ENCODE measurements at regions not wholly inside any gene's neighbourhood (a gene's known extent, or its start where the extent isn't known, plus 50 kb on each side); places are given as distances from the start of the nearest gene placed in this dataset.
"Not testable (repeated sequence)": the region's sequence is repeated elsewhere in the genome, so short reads cannot be mapped to it uniquely, and the experiment has no call there.

DNA sequence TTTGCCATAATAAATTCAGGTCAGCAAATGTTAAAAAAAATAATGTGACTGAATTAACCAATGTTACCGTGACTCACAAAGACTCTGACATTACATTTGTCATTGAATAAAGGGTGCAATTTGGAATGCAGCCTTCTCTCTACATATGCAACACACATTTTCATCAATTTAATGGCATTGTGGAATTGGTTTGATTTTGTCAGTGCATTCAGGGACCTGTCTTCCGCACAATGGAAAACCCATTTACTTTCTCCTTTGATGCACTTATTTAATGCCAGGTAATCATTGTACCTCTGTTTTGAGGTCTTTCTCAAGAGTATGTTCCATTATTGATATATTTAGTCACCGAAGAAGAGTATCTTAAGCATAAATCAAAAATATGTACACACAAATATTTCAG, 1099.3 kb downstream of the SOCS6 start:
- no peaks in the 10 kb centered on the region for H3K36me3 Mint-ChIP-seq
- H3K27ac Mint-ChIP-seq = no peak overlapping the region
- H3K4me1 Mint-ChIP-seq = no peaks in the 10 kb centered on the region
- peaks cover 0 to 4% (median 0%) of the 10 kb centered on the region in 7 donors for H3K9me3 Mint-ChIP-seq
- H3K4me3 Mint-ChIP-seq = no peak overlapping the region
- no peak for ATAC-seq (ENCODE audit: low read depth in 2 of 2)
- no peak for DNase-seq
- H3K27me3 Mint-ChIP-seq = no peaks in the 10 kb centered on the region

DNA sequence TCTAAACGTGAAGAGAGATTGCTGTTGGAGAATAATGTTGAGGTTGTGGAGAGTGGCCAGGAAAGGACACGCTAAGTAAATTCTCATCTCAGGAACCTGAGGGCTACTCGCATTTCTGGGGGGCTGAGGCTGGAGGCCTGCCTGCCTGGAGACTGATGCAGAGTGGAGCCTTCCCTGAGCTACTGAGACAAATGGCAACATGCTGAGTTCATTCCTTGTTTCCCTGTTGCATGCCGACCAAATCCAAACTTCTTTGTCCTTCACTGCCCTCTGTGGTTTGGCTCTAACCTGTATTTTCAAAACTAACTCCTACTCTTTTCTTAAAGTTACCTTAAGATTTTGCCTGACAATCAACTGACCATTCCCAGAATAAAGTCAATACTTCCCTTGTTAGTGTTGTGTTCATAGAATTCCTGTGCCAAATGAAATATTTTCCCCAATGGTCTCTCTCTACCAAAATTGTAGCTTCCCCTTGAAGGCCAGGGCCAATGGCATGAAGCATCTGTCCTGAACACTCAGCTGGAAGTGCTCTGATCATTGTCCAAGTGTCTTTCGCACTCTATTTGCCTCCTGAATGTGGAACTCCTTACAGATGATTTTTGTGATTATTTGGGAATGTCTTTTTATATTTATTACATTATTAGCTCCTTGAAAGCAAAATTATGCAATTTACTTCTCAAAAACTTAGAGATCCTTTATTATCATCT, 1085.6 kb downstream of the SOCS6 start:
- Mint-ChIP-seq H3K9me3 (peaks cover 0 to 8% (median 1%) of the 10 kb centered on the region in 7 donors), H3K27me3 (no peaks in the 10 kb centered on the region), H3K36me3 (no peaks in the 10 kb centered on the region), H3K27ac (no peak overlapping the region), H3K4me1 (no peaks in the 10 kb centered on the region), H3K4me3 (no peak overlapping the region)
- no peak for DNase-seq
- no peak for ATAC-seq (ENCODE audit: low read depth in 2 of 2)

DNA sequence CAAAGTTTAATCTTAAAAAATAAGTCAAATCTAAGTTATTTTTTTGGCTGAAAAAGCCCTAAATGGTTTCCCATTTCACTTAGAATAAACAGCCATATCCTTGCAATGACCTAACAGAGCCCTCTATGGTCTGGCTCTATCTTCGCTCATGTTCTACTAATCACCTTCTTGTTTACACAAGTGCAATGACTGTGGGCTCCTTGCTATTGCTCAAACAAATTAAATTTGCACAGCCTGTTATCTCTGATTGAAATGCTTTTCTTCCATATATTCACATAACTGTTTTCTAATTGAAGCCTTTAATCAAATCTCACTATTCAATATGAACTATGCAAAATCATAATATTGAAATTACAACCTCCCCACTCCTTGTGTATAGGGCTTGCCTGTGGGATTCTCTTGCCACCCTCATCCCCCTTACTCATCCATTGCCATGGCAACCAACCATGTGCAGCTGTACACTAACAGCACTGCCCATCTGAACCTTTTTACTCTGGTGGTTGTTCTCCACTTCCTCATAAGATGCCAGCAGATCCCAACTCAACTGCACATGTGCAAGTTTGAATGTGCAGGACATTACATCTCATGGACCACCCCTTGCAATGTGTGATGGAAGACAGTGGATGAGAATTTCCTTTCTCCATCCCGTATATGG, 1083.2 kb downstream of the SOCS6 start:
- no peaks in the 10 kb centered on the region for H3K36me3 Mint-ChIP-seq
- ATAC-seq (ENCODE audit: low read depth in 2 of 2) (no peak), DNase-seq (no peak)
- H3K9me3 Mint-ChIP-seq = peaks cover under 1 to 17% (median 5%) of the 10 kb centered on the region in 7 donors
- no peaks in the 10 kb centered on the region for H3K27me3 Mint-ChIP-seq
- no peak overlapping the region for H3K27ac Mint-ChIP-seq
- H3K4me3 Mint-ChIP-seq = no peak overlapping the region
- no peaks in the 10 kb centered on the region for H3K4me1 Mint-ChIP-seq

DNA sequence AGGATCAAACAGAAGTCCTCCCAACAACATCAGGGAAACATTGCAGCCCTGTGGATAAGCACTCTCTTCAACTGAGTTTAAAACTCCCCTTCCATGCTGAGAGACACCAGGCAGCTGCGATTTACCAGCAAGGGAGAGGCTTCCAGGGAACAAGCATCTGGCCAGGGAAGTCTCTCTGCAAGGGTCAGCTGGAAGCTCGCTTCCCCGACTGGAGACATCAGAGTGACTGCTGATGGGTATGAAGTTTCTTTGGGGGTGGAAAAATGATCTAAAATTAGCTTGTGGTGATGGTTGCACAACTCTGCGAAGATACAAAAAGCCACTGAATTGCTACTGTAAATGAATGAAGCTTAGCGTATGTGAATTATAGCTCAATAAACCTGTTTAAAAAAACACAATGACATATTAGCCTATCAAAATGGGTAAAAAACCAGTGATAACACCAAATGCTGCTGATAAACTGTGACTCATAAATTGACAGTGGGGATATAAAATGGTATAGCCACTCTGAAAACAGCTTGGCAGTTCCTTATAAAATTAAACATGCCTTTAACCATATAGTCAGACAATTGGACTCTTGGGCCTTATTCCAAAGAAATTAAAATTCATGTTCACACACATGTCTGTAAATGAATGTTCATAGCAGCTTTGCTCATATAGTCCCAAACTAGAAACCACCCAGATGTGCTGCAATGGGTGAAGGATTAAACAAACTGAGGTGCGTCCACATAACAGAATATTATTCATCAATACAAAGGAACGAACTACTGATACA, 1082.0 kb downstream of the SOCS6 start:
- peaks cover 6 to 30% (median 14%) of the 10 kb centered on the region in 7 donors for H3K9me3 Mint-ChIP-seq
- H3K4me3 Mint-ChIP-seq = no peak overlapping the region
- DNase-seq (no peak), ATAC-seq (ENCODE audit: low read depth in 2 of 2) (no peak)
- no peak overlapping the region for H3K27ac Mint-ChIP-seq
- H3K27me3 Mint-ChIP-seq = no peaks in the 10 kb centered on the region
- no peaks in the 10 kb centered on the region for H3K4me1 Mint-ChIP-seq
- no peaks in the 10 kb centered on the region for H3K36me3 Mint-ChIP-seq

DNA sequence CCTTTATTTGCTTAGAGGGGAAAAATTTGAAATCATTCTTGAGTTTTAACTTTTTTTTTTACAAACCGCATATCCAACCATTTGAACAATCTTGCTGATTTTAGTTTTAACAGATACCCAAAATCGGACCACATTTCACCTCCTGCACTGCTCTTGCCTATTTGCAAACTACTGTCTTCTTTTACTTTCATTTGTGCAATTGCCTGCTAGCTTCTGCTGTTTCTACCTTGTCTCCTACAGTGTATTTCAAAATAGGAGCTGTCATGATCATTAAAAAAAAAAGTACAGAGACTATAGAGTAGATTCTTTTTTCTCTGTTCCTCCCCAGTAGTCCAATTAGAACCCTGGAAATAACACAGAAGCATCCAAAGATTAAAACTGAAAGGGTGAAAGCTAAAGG, 1081.2 kb downstream of the SOCS6 start:
- Mint-ChIP-seq H3K36me3 (no peaks in the 10 kb centered on the region), H3K27ac (no peak overlapping the region), H3K4me3 (no peak overlapping the region), H3K4me1 (no peaks in the 10 kb centered on the region), H3K27me3 (no peaks in the 10 kb centered on the region), H3K9me3 (peaks cover 6 to 35% (median 15%) of the 10 kb centered on the region in 7 donors)
- DNase-seq (no peak), ATAC-seq (ENCODE audit: low read depth in 2 of 2) (no peak)

DNA sequence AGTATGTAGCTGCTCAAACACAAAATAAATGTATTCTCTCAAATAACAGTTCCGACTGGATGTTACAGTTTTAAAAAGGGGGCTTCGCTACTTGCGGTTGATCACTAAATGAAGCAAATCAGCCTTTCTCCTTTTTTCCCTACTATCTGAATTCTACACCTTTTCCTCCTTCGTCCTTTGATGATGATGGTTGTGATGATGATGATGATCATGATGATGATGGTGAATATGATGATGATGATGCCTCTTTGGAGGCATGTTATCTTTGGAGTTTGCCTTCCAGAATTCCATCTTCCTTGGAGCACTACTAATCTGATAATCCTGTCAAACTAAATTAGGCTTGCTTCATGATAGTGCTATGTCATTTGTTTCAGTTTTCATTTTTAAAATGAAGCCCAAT, 1073.3 kb downstream of the SOCS6 start:
- ATAC-seq (ENCODE audit: low read depth in 2 of 2) = no peak
- DNase-seq = no peak
- H3K27ac Mint-ChIP-seq = no peak overlapping the region
- H3K4me1 Mint-ChIP-seq = no peaks in the 10 kb centered on the region
- H3K36me3 Mint-ChIP-seq = no peaks in the 10 kb centered on the region
- H3K4me3 Mint-ChIP-seq = no peak overlapping the region
- peaks cover 5 to 30% (median 13%) of the 10 kb centered on the region in 7 donors for H3K9me3 Mint-ChIP-seq
- no peaks in the 10 kb centered on the region for H3K27me3 Mint-ChIP-seq

DNA sequence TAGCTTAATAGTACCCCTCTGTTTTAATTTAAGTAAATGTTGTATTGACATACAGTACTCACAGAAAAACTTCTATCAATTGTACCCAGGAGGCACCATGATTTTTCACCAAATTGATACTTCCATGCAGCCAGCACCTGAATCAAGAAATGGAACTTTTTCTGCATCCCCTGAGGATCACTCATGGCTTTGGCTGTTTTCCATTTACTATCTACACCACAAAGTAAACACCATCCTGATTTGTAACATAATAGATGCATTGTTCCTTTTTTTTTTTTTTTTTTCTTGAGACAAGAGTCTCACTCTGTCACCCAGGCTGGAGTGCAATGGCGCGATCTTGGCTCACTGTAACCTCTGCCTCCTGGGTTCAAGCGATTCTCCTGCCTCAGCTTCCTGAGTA, 1066.8 kb downstream of the SOCS6 start:
- not testable (repeated sequence) for H3K27ac Mint-ChIP-seq; H3K27me3 Mint-ChIP-seq; H3K9me3 Mint-ChIP-seq; ATAC-seq (ENCODE audit: low read depth in 2 of 2); H3K4me1 Mint-ChIP-seq; H3K4me3 Mint-ChIP-seq; H3K36me3 Mint-ChIP-seq; DNase-seq

DNA sequence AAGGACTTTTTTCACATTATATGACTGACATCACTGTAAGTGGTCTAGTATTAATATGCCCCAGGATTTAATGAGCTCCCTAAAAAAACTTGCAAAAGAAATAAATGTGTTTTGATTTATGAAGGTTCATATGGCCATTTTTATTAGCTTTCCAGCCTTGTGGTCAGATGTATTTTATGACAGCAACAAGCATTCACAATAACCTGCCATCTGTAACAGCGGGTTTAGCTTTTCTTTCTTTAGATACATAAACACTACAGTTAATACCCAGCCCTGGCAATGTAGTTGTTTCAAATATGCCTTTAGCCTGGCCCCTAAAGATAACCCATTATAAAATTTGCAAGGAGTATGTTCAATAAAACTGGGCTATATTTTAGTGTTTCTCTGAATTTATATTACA, 1063.8 kb downstream of the SOCS6 start:
- Mint-ChIP-seq H3K27ac (no peak overlapping the region), H3K36me3 (no peaks in the 10 kb centered on the region)

DNA sequence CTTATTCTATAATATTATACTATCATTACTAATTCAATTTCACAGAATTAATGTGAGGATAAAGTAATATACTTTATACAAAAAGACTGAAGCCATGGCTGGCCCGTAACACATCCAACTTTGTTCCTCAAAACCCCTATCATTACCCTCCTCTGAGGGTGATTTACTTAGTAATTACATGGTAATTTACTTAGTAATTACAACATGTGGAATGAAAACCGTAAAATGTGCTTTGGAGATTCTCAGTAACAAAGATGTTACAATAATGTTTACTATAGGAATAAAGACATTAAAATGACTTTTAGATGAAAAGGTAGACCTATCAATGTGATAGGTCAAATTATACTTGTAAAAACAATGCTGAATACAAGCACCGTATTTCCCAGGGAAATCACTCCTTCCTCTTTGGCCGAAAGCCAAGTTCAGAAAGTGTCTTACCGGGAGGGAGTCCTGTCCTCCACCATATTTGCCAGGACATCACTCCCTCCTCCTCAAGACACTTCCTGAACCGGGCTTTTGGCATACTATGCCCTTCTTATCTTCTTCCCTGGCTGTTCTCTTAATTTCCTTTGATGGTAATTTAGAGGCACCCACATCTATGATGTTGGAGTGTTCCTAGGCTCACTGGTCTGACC, 1047.8 kb downstream of the SOCS6 start:
- ATAC-seq (ENCODE audit: low read depth in 2 of 2) (no peak), DNase-seq (no peak)
- no peak overlapping the region for H3K4me3 Mint-ChIP-seq
- no peaks in the 10 kb centered on the region for H3K27me3 Mint-ChIP-seq
- H3K36me3 Mint-ChIP-seq = no peaks in the 10 kb centered on the region
- H3K4me1 Mint-ChIP-seq = no peaks in the 10 kb centered on the region
- peaks cover 0 to 3% (median 0%) of the 10 kb centered on the region in 7 donors for H3K9me3 Mint-ChIP-seq
- no peak overlapping the region for H3K27ac Mint-ChIP-seq

More for the DNA sequence above, 1063.8 kb downstream of the SOCS6 start:
- H3K9me3 Mint-ChIP-seq = peaks cover 0 to 6% (median 0%) of the 10 kb centered on the region in 7 donors
- DNase-seq = no peak
- H3K4me3 Mint-ChIP-seq = no peak overlapping the region
- no peak for ATAC-seq (ENCODE audit: low read depth in 2 of 2)
- no peaks in the 10 kb centered on the region for H3K27me3 Mint-ChIP-seq
- no peaks in the 10 kb centered on the region for H3K4me1 Mint-ChIP-seq

DNA sequence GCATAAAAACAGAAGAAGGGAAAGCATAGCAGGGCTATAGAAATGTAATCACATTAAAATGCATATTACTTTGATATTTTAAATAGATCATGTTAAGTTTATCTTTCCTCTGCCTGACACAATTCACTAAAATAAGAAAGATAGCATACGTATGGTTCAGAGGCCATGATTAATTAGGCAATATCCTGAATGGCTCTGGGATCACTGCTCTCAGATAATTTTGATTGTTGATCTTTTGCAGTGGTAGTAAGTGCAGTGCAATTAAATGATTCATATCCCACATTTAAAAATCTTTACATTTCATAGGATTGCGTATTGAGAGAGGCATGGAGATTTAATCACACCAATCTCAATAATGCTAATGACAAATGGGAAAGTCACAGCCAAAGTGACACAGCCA, 1040.7 kb downstream of the SOCS6 start:
- Mint-ChIP-seq H3K27me3 (no peaks in the 10 kb centered on the region), H3K9me3 (peaks cover 0 to 11% (median 0%) of the 10 kb centered on the region in 7 donors), H3K27ac (no peak overlapping the region), H3K4me1 (no peaks in the 10 kb centered on the region), H3K36me3 (no peaks in the 10 kb centered on the region), H3K4me3 (no peak overlapping the region)
- ATAC-seq (ENCODE audit: low read depth in 2 of 2) = no peak
- no peak for DNase-seq

DNA sequence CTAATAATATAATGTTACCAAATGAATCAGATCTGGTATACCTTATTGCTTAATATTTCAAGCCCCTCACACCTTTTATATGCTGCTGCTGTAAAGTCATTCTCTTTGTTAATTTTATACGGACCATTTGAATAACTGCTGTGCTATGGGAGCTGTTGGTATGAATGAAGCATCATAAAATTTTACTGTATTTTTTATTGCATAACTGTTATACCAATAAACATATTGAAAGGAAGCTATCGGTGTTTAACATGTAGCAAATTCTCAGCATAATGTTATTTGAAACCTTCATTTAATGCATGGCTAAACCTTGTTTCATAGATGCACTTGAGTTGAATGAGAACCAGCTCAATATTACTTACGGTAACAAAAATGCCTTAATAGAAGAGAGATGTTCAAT, 1040.3 kb downstream of the SOCS6 start:
- Mint-ChIP-seq H3K9me3 (peaks cover 0 to 11% (median 0%) of the 10 kb centered on the region in 7 donors), H3K36me3 (no peaks in the 10 kb centered on the region), H3K4me3 (no peak overlapping the region), H3K27me3 (no peaks in the 10 kb centered on the region), H3K4me1 (no peaks in the 10 kb centered on the region), H3K27ac (no peak overlapping the region)
- no peak for DNase-seq
- ATAC-seq (ENCODE audit: low read depth in 2 of 2) = no peak

DNA sequence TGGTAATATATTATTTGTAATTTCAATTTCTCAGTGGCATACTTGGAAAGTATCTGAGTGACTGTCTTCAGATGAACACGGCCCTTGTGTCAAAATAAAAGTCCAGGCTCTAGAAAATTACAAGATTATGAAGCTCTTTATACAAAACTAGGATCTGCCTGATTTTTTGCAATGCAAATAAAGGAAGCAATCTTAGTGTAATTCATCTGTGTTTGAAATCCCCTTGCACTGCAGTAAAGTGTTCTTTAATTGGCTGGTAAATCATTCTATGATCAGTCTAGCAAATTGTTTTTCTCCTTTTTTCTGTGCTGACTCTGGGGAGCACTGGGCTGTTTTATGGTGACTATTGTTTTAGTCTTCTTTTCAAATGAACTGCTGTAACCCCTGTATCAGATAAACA, 1039.0 kb downstream of the SOCS6 start:
- Mint-ChIP-seq H3K27me3 (no peaks in the 10 kb centered on the region), H3K4me3 (no peak overlapping the region), H3K27ac (no peak overlapping the region), H3K36me3 (no peaks in the 10 kb centered on the region), H3K4me1 (no peaks in the 10 kb centered on the region), H3K9me3 (peaks cover 0 to 11% (median 0%) of the 10 kb centered on the region in 7 donors)
- no peak for ATAC-seq (ENCODE audit: low read depth in 2 of 2)
- DNase-seq = no peak

DNA sequence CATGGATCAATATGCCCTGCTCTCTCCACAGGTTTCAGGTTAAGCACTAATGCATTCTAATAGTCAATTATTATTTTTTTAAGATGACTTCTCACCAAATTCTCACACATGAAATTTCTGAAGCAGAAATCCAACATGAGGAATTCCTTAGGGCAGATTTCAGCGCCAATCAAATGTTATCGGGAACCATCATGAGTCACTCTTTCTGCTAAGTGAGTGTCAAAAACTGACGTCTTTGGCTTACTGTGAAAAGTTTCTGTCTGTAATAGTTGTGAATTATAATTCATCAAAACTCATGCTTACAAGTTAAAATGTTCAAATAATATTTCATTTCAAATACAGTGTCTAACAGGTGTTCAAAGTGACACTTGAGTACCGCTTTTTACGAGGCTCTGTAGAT, 1038.6 kb downstream of the SOCS6 start:
- Mint-ChIP-seq H3K9me3 (peaks cover 0 to 9% (median 0%) of the 10 kb centered on the region in 7 donors), H3K36me3 (no peaks in the 10 kb centered on the region), H3K27me3 (no peaks in the 10 kb centered on the region), H3K27ac (no peak overlapping the region), H3K4me3 (no peak overlapping the region), H3K4me1 (no peaks in the 10 kb centered on the region)
- no peak for DNase-seq
- no peak for ATAC-seq (ENCODE audit: low read depth in 2 of 2)
